HK-2 (cell line): ENCODE measurements at regions not wholly inside any gene's neighbourhood (a gene's known extent, or its start where the extent isn't known, plus 50 kb on each side); places are given as distances from the start of the nearest gene placed in this dataset.

Experiments used
- DNase-seq: peaks from one replicate; pipeline ENCODE4 v3.0.0-alpha.2; 2018; ENCODE audit not compliant: unreplicated experiment

DNA sequence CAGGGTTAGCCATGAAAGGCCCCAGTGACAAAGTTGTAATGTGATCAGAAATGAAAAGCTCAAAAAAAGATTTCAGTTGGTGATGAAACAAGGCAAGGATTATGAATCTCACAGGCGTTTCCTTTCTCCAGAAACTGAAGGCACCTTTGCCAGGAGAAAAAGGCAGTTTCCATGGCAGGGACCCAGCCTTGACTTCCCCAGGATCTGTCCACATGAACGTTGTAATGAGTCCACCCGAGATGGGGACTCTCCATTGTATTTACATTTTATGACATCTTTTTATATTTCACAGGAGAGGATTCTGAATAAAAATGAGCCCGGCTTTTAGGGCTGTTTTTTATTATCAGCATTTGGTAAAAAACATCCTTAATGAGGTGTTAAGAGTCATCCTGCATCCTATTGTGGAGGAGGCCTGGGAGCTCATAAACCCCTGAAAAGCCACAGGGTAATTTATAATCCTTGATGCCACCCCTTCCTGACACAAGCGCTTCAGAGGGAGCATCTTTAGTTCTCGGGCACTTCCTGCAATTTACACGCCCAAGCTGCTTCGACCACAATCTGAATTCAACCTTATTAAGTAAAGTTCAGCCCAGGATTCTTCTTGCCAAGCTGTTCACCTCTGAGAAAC is 74.1 kb upstream of the SALL4 start:
- DNase-seq: no peak

DNA sequence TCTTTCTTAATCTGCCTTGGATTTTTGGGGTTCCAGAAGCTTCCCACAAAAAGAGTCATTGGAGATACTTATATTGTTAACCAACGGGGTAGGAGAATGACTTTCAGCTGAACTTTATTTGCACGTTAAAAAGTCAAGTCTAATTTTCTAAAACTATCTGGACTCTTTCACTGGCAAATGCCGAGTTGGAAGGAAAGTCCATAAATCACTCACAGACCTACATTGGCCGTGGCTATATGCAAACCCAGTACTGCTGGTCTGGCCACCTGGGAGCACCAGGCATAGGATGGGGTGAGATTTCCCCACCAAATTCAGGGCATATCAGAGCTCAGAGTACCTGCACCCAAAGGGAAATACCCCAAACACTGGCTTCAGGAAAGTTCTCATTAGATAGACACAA is 71.3 kb upstream of the SALL4 start:
- DNase-seq: no peak

DNA sequence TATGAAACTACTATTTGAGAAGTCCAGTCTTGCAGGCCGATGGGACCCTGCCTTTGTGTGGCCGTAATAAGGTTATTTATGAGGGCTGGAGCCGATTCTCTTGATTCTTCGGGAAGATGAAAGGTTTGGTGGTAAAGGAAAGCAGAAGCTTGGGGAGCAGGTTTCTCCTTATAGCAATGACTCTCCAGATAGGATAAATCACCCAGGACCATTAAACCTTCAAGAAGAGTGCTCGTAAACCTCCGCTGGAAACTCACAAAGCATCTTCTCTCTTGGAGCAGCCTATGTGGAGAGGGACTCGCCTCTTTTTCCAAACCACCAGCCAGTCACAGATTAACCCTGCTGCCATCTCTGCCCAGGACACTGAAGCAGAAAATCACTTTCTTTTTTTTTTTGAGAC is 69.6 kb upstream of the SALL4 start:
- no peak for DNase-seq

DNA sequence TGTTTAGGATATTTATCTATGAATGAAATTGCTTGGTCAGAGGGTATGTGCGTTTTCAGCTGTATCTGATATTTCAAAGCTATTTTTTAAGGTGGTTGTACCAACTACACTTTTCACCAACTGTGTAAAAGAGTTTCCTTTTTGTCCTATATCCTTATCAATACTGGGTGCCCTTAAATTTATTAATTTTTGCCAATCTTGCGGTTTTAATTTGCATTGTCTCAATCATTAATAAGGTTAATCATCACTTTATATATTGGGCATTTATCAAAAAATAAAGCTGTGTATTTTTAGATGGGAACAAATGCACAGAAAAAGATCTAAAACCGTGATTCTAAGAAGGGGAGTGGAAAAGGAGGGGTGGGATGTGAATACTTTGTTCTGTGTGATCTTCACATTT is 66.7 kb upstream of the SALL4 start:
- no peak for DNase-seq

DNA sequence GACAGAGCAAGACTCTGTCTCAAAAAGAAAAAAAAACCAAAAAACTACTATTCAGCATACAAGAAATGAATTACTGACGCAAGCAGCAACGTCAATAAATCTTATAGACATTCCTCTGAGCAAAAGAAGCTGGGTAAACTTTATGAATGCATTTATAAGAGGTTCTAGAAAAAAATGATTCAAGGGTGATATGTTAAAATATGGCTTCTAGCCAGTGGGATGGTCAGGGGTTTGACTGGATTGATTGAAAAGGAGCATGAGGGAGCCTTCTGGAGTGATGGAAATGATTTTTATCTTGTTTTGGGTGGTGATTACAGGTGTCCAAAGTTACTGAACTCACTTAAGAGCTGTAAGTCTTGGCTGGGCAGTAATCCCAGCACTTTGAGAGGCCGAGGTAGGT is 64.9 kb upstream of the SALL4 start:
- DNase-seq: no peak

DNA sequence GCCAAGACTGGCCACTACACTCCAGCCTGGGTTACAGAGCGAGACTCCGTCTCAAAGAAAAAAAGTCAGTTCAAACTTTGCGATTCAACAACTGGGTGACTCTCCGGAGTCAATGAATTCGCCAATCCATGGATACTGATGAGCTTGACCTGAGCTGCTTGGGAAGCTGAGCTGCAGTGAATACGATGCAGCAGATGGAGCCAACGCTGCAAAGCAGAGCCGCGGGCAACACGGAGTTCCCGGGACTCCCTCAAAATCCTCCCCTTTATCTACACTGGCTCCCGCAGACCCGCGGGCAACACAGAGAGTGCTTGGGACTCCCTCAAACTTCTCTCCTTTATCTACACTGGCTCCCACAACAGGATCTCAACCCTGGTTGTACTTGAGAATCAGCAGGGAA is 62.6 kb upstream of the SALL4 start:
- no peak for DNase-seq

DNA sequence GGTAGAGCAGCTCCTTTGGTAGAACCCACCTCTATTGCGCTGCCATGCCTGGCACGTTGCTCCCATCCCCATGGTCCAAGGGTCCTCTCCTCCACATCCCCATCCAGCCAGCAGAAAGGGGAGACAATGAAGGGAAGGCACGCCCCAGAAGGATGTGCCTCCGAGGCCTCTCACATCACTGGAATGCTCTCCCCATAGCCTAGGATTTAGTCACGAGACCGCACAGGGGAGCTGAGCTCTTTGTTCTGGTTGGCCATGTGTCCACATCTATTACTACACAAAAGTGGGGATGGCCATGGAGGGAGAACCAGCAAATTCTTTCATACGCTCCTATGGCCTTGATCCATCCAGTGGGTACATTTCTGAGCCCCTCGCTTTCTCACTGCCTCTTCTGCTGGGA is 60.5 kb upstream of the SALL4 start:
- DNase-seq: no peak

DNA sequence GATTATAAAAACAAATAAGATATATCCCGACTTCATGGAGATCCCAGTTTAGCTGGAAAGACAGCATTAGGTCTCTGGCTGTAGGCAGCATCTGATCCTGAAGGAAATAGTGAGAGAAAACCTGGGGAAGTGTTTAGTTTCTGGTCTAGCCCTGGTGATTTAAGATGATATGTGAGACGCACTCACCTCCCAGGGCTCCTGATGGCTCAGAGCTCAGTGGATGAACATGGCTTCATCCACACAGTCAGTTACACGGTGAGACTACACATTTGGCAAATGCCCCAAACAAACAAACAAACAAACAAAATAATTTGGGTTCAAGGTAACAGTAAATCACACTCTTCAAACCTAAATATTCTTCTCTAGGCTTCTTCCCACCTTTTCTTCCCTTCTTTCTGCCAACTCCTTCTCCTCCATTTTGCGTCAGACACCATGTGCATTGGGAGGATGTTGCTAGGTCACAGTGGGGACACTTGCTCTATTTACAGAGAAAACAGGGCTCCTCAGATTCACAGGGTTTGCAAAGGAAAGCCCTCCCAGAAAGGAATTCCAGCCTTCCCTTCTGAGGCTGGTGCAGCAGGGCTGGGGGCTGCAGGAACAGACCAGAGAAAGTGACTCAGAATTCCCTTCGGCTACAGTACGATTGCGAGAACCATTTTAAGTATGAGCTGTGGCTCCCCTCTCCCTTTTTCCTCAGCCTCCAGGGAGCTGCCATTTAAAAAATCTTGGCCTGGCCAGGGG is 59.6 kb upstream of the SALL4 start:
- DNase-seq: no peak

DNA sequence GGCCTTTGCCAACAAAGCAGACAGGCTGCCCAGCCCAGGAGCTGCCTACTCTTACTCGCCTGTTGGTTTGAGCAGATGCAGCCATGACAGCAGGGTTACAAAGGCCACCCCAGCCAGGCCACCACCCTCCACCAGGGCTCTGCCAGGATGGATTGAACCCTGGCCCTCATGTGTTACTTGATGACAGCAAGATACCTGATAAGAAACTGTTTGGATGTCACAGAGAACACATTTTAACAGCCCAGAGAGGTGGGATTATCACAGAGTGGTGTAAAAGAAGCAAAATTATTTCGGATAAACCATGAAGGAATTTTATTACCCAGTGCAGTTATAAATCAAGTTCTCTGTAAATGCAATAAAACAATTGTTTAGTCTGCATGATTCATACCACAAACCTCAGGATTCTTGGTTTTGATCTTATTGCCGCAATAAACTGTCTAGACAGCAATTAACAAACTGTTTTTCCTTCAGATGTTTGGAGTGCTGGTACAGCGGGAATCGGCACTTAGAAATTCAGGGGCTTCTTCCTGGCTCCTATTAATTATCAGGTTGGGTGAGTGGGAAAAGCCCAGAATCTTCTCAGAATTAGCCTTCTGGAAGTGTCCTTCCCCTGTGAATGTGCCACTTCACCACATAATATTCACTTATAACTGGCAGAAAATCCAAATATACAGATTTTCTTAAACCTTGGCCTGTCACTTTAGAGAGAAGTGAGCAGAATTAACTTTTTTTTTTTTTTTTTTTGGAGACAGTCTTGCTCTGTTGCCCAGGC is 58.0 kb upstream of the SALL4 start:
- no peak for DNase-seq

DNA sequence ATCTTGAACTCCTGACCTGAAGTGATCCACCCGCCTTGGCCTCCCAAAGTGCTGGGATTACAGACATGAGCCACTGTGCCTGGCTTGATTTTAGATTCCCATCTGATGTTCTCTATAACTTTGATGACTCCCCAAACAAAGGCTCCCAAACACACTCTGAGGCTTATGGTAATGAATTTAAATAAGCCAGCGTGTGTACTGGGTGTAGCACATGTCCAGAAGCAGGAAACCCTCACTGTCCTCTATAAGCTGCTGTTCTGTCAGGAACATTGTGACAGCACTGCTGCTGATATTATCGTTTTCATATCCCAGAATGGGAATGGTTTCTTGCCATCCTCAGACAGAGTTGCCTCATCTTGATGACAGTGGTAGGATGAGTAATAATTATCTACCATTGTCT is 54.1 kb upstream of the SALL4 start:
- no peak for DNase-seq

DNA sequence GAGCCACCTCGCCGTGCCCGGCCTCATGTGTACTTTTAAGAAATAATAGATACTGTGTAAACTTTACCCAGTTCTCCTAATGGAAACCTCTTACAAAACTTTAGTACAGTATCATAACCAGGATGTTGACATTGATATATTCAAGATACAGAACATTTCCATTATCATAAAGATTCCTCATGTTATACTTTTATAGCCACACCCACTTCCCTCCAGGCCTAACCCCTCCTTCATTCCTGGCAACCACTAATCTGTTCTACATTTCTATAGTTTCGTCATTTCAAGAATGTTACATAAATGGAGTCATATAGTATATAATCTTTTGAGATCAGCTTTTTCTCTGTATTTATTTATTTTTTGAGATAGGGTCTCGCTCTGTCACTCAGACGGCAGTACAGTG is 52.6 kb upstream of the SALL4 start:
- DNase-seq: no peak
